Uterus (tissue), 2 donors: ENCODE measurements at regions not wholly inside any gene's neighbourhood (a gene's known extent, or its start where the extent isn't known, plus 50 kb on each side); places are given as distances from the start of the nearest gene placed in this dataset.

Experiments
- POLR2A ChIP-seq, 2 donors: fragments of 450-650 bp; IDR thresholded peaks; one replicate each; pipeline ENCODE4 v1.6.1; 2016; ENCODE audit warnings: antibody characterized with exemption in 2 of 2, mild to moderate bottlenecking in 1 of 2, moderate library complexity in 1 of 2
- TF ChIP-seq, protein P1 (sequence below), 4 experiments: fragments of 200-600 bp in 2 of 4; fragments of 450-650 bp in 2 of 4; sonication (generic) in 2 of 4; IDR thresholded peaks; one replicate each; pipeline ENCODE4 v1.5.1; 2016 to 2019; ENCODE audit warnings: antibody characterized with exemption in 4 of 4, mild to moderate bottlenecking in 2 of 4, moderate library complexity in 1 of 4

DNA sequence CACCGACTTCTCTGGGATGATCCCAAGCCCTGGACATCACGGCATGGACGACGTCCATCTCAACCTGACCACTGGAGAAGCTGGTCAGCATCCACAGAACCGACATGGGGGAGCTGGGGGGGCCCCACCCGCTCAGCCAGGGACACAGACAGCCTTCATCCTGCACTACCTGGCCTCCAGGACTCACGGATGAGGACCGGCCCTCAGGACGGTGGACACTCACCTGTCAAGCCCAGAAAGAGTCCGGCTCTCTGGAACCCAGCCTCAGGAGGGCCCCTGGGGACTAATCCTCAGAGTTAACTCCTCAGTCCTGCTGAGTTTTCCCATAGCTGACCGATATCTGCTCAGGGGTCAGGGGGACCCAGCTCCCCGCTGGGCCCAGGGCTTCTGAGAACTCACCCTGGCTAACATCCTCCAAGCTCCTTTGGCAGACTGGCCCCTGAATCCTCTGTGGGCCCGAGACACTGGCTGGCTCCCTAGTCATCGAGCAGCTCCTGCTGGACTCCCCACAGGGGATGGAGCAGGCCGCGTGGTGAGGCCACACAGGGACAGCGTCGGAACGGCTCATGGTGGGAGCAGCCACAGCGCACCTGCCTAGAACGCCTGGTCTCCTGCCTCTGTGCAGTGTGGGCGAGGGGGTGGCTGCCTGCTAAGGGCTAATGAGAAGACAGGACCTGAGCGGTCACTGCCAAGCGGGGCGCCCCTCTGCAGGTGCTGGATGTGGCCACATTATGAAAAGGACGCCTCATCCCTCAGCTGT is 649.2 kb downstream of the BRD1 start:
- TF ChIP-seq POLR2A (IDR thresholded peaks at IDR 0.05) = no peak
- TF ChIP-seq, protein P1, sequence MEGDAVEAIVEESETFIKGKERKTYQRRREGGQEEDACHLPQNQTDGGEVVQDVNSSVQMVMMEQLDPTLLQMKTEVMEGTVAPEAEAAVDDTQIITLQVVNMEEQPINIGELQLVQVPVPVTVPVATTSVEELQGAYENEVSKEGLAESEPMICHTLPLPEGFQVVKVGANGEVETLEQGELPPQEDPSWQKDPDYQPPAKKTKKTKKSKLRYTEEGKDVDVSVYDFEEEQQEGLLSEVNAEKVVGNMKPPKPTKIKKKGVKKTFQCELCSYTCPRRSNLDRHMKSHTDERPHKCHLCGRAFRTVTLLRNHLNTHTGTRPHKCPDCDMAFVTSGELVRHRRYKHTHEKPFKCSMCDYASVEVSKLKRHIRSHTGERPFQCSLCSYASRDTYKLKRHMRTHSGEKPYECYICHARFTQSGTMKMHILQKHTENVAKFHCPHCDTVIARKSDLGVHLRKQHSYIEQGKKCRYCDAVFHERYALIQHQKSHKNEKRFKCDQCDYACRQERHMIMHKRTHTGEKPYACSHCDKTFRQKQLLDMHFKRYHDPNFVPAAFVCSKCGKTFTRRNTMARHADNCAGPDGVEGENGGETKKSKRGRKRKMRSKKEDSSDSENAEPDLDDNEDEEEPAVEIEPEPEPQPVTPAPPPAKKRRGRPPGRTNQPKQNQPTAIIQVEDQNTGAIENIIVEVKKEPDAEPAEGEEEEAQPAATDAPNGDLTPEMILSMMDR (IDR thresholded peaks at IDR 0.05) = no peak
